ENCODE measurements at regions not wholly inside any gene's neighbourhood (a gene's known extent, or its start where the extent isn't known, plus 50 kb on each side); places are given as distances from the start of the nearest gene placed in this dataset.

GRCh38 chr4:27096142-27096824 is 235.6 kb downstream of the STIM2 start:
- POLR2A ChIA-PET, result no interaction called here

DNA sequence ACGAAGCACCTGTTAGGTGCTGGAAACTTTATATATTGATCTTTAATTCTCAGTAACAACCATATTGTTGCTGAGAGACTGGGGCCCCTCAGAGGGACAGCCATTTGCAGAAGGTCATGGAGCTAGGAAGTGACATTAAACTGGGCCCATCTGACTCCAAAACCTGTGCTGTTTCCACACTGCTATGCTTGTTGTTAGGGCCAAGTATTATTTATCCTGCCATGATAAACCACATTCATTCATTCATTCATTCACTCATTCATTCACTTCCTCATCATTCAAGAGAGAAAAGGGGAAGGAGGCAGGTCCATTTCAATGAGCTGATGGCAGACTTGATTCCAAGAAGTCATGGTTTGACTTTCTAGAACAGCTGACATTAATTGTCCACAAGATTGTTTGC is 237.4 kb downstream of the STIM2 start:
- ChIA-PET POLR2A (no interaction called here), CTCF (no interaction called here)

More at GRCh38 chr4:27096142-27096824, 235.6 kb downstream of the STIM2 start:
- no peak for DNase-seq (ENCODE audit: extremely low spot score)
- CTCF ChIA-PET, result no interaction called here
- TF ChIP-seq, protein P1, sequence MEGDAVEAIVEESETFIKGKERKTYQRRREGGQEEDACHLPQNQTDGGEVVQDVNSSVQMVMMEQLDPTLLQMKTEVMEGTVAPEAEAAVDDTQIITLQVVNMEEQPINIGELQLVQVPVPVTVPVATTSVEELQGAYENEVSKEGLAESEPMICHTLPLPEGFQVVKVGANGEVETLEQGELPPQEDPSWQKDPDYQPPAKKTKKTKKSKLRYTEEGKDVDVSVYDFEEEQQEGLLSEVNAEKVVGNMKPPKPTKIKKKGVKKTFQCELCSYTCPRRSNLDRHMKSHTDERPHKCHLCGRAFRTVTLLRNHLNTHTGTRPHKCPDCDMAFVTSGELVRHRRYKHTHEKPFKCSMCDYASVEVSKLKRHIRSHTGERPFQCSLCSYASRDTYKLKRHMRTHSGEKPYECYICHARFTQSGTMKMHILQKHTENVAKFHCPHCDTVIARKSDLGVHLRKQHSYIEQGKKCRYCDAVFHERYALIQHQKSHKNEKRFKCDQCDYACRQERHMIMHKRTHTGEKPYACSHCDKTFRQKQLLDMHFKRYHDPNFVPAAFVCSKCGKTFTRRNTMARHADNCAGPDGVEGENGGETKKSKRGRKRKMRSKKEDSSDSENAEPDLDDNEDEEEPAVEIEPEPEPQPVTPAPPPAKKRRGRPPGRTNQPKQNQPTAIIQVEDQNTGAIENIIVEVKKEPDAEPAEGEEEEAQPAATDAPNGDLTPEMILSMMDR (IDR thresholded peaks at IDR 0.05; ENCODE audit: control extremely low read depth, extremely low read depth, low read depth, missing control alignments), result no peak

DNA sequence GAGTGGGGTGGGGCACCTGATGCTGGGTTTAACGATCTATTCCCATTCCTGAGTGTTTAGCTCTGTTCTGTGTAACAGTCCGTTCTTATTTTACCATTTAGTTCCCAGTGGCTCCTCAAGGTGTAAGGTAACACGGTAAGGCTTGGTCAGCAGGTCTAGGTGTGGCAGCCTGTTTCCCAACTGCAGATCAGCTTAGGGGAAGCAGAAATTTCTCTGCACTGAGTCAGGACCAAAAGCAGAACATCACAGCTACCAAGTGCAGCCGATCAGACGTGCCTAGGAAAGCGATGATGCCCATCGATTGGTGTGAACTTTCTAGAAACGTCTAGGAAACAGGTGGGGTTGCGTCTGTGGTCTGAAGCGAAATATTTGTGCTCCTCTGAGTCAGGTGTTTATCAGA is 240.1 kb downstream of the STIM2 start:
- TF ChIP-seq, protein P1 (IDR thresholded peaks at IDR 0.05; ENCODE audit: control extremely low read depth, extremely low read depth, low read depth, missing control alignments), result no peak
- no peak for DNase-seq (ENCODE audit: extremely low spot score)
- CTCF ChIA-PET, result no interaction called here
- POLR2A ChIA-PET, result no interaction called here

More for the DNA sequence above, 237.4 kb downstream of the STIM2 start:
- TF ChIP-seq, protein P1 (IDR thresholded peaks at IDR 0.05; ENCODE audit: control extremely low read depth, extremely low read depth, low read depth, missing control alignments), result no peak
- DNase-seq (ENCODE audit: extremely low spot score), result no peak

DNA sequence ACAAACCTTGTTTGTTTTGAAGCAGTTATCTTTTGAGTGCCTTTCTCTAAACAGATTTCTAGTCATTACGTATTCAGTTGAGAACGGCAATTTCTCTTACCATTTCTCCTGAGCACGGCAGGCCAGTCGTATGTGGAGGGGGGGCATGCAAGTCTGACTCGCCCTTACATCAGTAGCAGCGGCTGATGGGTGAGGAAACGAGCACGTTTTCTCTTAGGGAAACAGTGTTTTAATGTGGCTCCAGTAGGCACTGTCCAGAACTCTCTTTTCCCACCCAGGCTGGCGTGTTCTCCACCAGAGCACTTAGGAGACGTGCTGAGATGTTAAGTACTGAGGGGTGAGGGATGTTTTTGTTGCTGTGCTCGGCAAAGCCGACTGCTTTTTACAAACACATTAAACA is 240.5 kb downstream of the STIM2 start:
- no peak for DNase-seq (ENCODE audit: extremely low spot score)
- CTCF ChIA-PET, result interaction anchor here (1.0 kb wide), 1 partner anchor 12 kb away, joined by 3 read pairs; no protein-coding TSS in a partner anchor

DNA sequence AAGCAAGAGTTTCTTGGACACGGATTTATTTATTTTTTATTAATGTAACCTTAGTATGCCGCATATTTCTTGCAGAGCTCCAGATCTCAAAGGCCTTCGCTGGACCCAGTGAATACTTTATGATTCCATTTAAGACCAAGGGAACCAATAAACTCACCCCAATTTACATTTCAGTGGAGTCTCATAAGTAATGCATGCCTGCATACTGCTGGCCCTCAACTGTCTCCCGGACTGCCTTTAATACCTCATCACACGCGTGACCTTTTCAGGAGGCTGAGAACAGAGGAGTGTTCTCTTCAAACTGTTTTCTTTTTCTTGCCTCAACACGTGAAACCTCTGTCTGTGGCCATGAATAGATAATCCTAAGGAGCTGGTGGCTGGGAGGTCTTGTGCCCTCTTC is 240.9 kb downstream of the STIM2 start:
- CTCF ChIA-PET, result interaction anchor here (1.0 kb wide), 1 partner anchor 11 kb away, joined by 3 read pairs; no protein-coding TSS in a partner anchor
- no peak for DNase-seq (ENCODE audit: extremely low spot score)
- POLR2A ChIA-PET, result no interaction called here
- TF ChIP-seq, protein P1 (IDR thresholded peaks at IDR 0.05; ENCODE audit: control extremely low read depth, extremely low read depth, low read depth, missing control alignments), result no peak

More for the DNA sequence above, 240.5 kb downstream of the STIM2 start:
- POLR2A ChIA-PET, result no interaction called here
- TF ChIP-seq, protein P1 (IDR thresholded peaks at IDR 0.05; ENCODE audit: control extremely low read depth, extremely low read depth, low read depth, missing control alignments), result no peak

GRCh38 chr4:27111627-27112026 is 251.0 kb downstream of the STIM2 start:
- ChIA-PET POLR2A (no interaction called here), CTCF (interaction anchor here (1.4 kb wide), 1 partner anchor 13 kb away, joined by 5 read pairs; no protein-coding TSS in a partner anchor)
- TF ChIP-seq, protein P1 (IDR thresholded peaks at IDR 0.05; ENCODE audit: control extremely low read depth, extremely low read depth, low read depth, missing control alignments), result no peak
- no peak for DNase-seq (ENCODE audit: extremely low spot score)
